Panc1 (cell line): ENCODE measurements at regions not wholly inside any gene's neighbourhood (a gene's known extent, or its start where the extent isn't known, plus 50 kb on each side); places are given as distances from the start of the nearest gene placed in this dataset.
A peak's percentile ranks its signal among the peaks of the same experiment; 100 is the strongest.

ENCODE experiments used
- ATAC-seq: fragments of 200-7000 bp; cut with Tn5 transposase; 2 replicates; pipeline ENCODE4 v1.9.1; 2020; ENCODE audit warnings: mild to moderate bottlenecking, moderate library complexity
- BruUV-seq: library from RNA; stranded (reverse); fragments of 400-500 nt; replicated peaks from 2 replicates; lab custom pipeline; 2021; lab: Mats Ljungman, UMichigan
- CTCF ChIA-PET: fragments of 300-600 bp; sonication (Branson Sonifier 250); formaldehyde crosslinking; loops from one replicate; lab custom pipeline; 2022; ENCODE audit warnings: antibody characterized with exemption; lab: Charles Lee
- POLR2A ChIA-PET: fragments of 300-600 bp; sonication (Branson Sonifier 250); formaldehyde crosslinking; loops from one replicate; lab custom pipeline; 2022; ENCODE audit warnings: antibody characterized with exemption; lab: Charles Lee
- DNase-seq: peaks from one replicate; pipeline ENCODE4 v3.0.0-alpha.2; 2010; ENCODE audit warnings: low read depth, low spot score
- H3K27ac ChIP-seq: 2 replicates; pipeline ENCODE4 v1.5.1; 2011; ENCODE audit warnings: mild to moderate bottlenecking, low read length, inconsistent platforms
- H3K27me3 ChIP-seq: fragments of 200-500 bp; sonication (Bioruptor generic); 2 replicates; pipeline ENCODE4 v1.6.0; 2014; ENCODE audit warnings: low read length, inconsistent platforms; ENCODE audit not compliant: control insufficient read depth, insufficient read depth
- H3K36me3 ChIP-seq: fragments of 200-500 bp; sonication (Bioruptor generic); 2 replicates; pipeline ENCODE4 v1.5.1; 2014; ENCODE audit warnings: inconsistent platforms, mild to moderate bottlenecking, low read length, moderate library complexity; ENCODE audit not compliant: control insufficient read depth, insufficient read depth
- H3K4me1 ChIP-seq: 2 replicates; pipeline ENCODE4 v1.5.1; 2011; ENCODE audit warnings: inconsistent platforms, mild to moderate bottlenecking, low read length, moderate library complexity; ENCODE audit not compliant: control insufficient read depth, insufficient read depth
- H3K4me3 ChIP-seq, 2 experiments: 2 replicates each; pipeline ENCODE4 v1.5.1; 2011 to 2012; ENCODE audit warnings: low read depth in 2 of 2, low read length in 2 of 2, mild to moderate bottlenecking in 2 of 2, inconsistent platforms in 1 of 2, moderate library complexity in 1 of 2
- H3K9me3 ChIP-seq: fragments of 200-500 bp; sonication (Bioruptor generic); 2 replicates; pipeline ENCODE4 v1.5.1; 2014; ENCODE audit warnings: low read depth, mild to moderate bottlenecking, inconsistent platforms, low read length, moderate library complexity; ENCODE audit not compliant: control insufficient read depth, insufficient read depth
- CTCF ChIP-seq: fragments of 450-650 bp; IDR thresholded peaks from 2 replicates; pipeline ENCODE4 v1.5.1; 2017; ENCODE audit warnings: mild to moderate bottlenecking
- POLR2AphosphoS5 ChIP-seq: IDR thresholded peaks from 2 replicates; pipeline ENCODE4 v1.6.1; 2012; ENCODE audit warnings: mild to moderate bottlenecking, low read depth, low read length, moderate library complexity
- REST ChIP-seq, 2 experiments: IDR thresholded peaks; 2 replicates each; pipeline ENCODE4 v1.6.1; 2011 to 2012; ENCODE audit warnings: low read depth in 2 of 2, control low read depth in 1 of 2, low read length in 1 of 2, mild to moderate bottlenecking in 1 of 2, moderate library complexity in 1 of 2; ENCODE audit not compliant: insufficient read depth in 1 of 2
- SIN3A ChIP-seq: IDR thresholded peaks from 2 replicates; pipeline ENCODE4 v1.6.1; 2012; ENCODE audit warnings: low read depth, mild to moderate bottlenecking, low read length, moderate library complexity, borderline replicate concordance; ENCODE audit not compliant: insufficient read depth
- TCF7L2 ChIP-seq: IDR thresholded peaks from 2 replicates; pipeline ENCODE4 v1.6.1; 2011; ENCODE audit warnings: mild to moderate bottlenecking, low read depth, low read length, inconsistent platforms
- in situ Hi-C: cut with HindIII; loops from 2 replicates; pipeline ENCODE4 v1.10.0; 2016; ENCODE audit warnings: low sequenced_read_pairs, low pct_unique_long_range_greater_than_20kb
- intact Hi-C: fragments of 100-400 bp; cut with micrococcal nuclease; formaldehyde crosslinking; loops from one replicate; pipeline ENCODE4 v1.10.0; 2022; ENCODE audit not compliant: unreplicated experiment

GRCh38 chr15:53834214-53834613 is 74.8 kb upstream of the WDR72 start:
- BruUV-seq, result no TSS peak
- Histone ChIP-seq H3K9me3 (no peaks in the 10 kb centered on the region), H3K27ac (no peak overlapping the region), H3K4me3 (no peak overlapping the region), H3K36me3 (no peaks in the 10 kb centered on the region), H3K4me1 (peaks cover 12% of the 10 kb centered on the region; the same call in 1 of the 2 replicates), H3K27me3 (no peaks in the 10 kb centered on the region)
- in situ Hi-C loops (no loop called here), intact Hi-C loops (no loop called here)
- DNase-seq (no peak), ATAC-seq (no peak)
- TF ChIP-seq SIN3A (no peak), POLR2AphosphoS5 (no peak), TCF7L2 (no peak), CTCF (no peak), REST (IDR thresholded peaks at IDR 0.05; ENCODE audit: insufficient read depth in 1 of 2, low read depth in 2 of 2, low read length in 1 of 2) (no peak)
- ChIA-PET CTCF (no interaction called here), POLR2A (no interaction called here)

DNA sequence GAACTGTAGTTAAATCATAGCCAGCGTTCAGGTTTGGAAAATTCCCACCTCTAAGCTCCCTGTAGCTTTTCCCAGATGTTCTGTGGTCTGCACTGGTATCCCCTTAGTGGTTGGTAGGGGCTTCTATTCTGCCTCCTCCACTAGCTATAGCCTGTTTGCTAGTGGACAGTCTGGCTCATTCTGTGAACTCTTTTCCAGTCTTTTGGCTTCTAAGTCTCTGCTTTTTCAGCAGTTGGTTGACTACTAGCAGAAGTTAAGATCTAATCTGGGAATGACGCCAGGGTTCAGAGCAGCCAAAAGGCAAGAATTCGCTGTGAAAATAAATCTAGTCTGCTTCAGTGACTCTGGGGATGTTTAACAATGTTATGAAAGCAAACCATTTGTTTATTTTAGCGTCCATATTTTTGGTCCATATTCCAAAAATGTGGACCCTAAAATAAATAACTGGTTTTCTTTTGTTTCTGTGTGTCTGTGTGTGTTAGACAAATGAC is 73.7 kb upstream of the WDR72 start:
- H3K9me3 ChIP-seq, result no peaks in the 10 kb centered on the region
- no TSS peak for BruUV-seq
- no peak overlapping the region for H3K4me3 ChIP-seq
- ChIA-PET POLR2A (no interaction called here), CTCF (no interaction called here)
- intact Hi-C loops, result no loop called here
- H3K4me1 ChIP-seq, result peaks cover 12% of the 10 kb centered on the region; the same call in 1 of the 2 replicates
- TF ChIP-seq REST (IDR thresholded peaks at IDR 0.05; ENCODE audit: insufficient read depth in 1 of 2, low read depth in 2 of 2, low read length in 1 of 2) (no peak), TCF7L2 (0 out of 2 replicates have a peak, but pooled peaks have one; percentile 28)
- DNase-seq (no peak), ATAC-seq (0 out of 2 replicates have a peak, but pooled peaks have one; percentile 47)
- H3K27ac ChIP-seq, result peak overlapping the region; percentile 72; the same call in 1 of the 2 replicates
- in situ Hi-C loops, result no loop called here
- no peaks in the 10 kb centered on the region for H3K27me3 ChIP-seq
- H3K36me3 ChIP-seq, result no peaks in the 10 kb centered on the region
